NCI-H2227 (cell line): ENCODE measurements at regions not wholly inside any gene's neighbourhood (a gene's known extent, or its start where the extent isn't known, plus 50 kb on each side); places are given as distances from the start of the nearest gene placed in this dataset.
"Not testable (repeated sequence)": the region's sequence is repeated elsewhere in the genome, so short reads cannot be mapped to it uniquely, and the experiment has no call there.

ENCODE experiments used
- DNase-seq: peaks from one replicate; lab custom pipeline; 2025; ENCODE audit not compliant: unreplicated experiment; lab: John Stamatoyannopoulos, UW

- not testable (repeated sequence) for DNase-seq
These were observed 460.7 kb upstream of the PAPPA start for GRCh38 chr9:115692868-115693267.

- no peak for DNase-seq
These were observed 459.6 kb upstream of the PAPPA start for GRCh38 chr9:115694014-115694413.

GRCh38 chr9:115694991-115695390 is 458.6 kb upstream of the PAPPA start:
- DNase-seq = no peak

DNA sequence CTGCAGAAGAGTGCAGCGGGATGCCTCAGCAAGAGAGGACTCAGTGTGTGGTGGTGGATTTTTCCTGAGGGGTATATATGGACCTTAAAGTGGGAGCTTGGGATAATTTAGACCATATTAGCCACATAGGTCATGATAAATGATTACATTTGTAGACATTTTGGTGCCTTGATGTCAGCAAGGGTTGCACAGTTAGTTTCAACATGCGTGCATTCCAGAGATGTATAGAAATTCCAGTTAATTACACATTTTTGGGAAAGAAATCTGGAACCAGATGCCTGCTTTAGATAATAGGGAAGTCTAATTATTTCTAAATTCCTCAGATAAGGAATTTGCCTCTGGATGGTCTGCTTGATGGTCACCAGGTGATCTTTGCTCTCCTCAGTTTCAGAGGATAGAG is 440.6 kb upstream of the PAPPA start:
- DNase-seq = no peak

DNA sequence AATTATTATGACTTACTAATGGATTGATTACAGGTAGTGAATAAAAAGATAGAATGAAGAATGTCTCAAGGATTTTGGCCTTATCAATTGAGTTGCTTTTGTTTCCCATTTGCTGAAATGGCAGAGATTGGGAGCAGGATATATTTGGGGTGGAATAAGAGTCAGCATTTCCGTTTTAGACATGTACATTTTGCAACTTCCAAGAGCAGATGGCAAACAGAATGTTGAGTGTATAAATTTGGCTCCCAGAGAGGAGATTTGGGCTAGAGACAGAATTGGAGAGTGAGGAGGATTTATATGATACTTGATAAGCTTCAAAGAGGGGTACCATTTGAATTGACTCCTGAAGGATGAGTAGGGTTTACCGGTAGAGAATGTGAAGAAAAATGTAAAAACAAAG is 437.9 kb upstream of the PAPPA start:
- DNase-seq = no peak

- DNase-seq = no peak
These were observed 436.3 kb upstream of the PAPPA start for GRCh38 chr9:115717298-115717697.

GRCh38 chr9:115717711-115718173 is 435.8 kb upstream of the PAPPA start:
- DNase-seq = no peak

DNA sequence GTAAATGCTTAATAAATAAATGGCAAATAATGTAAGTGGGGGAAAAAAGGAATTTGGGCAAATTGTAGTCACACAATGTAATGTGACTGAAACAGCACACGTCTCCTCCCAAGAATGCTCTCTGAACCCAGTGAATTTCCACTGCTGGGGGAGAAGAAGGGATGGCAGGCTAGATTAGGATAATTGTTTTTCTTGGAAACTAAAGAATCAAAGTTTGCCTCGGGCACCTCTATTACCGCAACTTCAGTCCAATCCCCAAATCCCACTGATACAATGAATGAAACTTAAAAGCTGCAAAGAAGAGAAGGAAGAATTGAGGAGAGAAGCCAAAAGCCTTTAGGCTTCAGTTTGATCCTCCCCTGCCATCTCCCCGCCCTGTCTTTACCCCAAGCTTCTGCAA is 423.2 kb upstream of the PAPPA start:
- DNase-seq = no peak

GRCh38 chr9:115730845-115731244 is 422.7 kb upstream of the PAPPA start:
- no peak for DNase-seq

- DNase-seq = no peak
These were observed 420.1 kb upstream of the PAPPA start for GRCh38 chr9:115733318-115734110.

DNA sequence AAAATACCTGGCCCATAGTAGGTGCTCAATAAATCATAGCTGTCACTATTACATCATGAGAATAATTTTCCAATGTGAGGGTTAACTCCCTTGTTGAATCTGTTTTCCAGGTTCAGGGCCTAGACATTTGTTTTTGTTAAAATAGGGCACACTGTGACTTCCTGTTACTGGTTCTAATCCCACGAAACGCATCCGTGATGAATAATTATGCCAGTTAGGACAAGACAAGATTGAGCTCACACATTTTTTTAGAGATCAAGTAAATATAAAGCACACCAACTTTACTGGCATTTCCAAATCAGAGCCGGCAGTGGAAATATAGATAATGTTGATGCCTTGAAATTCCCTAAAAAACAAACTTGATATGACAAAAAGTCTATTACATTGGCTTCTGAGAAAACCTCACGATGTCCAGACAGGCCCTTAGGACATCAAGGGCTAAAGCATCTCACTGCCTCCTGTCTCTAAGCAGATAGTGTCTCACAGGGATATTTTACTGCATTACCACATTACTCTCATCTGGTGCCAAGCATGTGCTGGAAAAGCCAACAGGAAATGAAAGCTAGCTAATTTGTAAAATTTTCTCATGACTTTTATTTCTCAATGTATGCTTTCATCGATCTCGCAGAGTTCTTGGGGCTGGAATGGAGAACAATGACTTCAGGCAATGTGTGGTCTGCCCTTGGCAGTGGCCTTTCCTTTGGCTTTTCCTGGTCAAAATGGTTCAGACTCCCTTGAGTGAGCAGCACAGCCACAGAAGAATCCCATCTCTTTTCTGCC is 414.3 kb upstream of the PAPPA start:
- no peak for DNase-seq

GRCh38 chr9:115740986-115741385 is 412.6 kb upstream of the PAPPA start:
- no peak for DNase-seq

GRCh38 chr9:115743709-115744605 is 409.6 kb upstream of the PAPPA start:
- no peak for DNase-seq

DNA sequence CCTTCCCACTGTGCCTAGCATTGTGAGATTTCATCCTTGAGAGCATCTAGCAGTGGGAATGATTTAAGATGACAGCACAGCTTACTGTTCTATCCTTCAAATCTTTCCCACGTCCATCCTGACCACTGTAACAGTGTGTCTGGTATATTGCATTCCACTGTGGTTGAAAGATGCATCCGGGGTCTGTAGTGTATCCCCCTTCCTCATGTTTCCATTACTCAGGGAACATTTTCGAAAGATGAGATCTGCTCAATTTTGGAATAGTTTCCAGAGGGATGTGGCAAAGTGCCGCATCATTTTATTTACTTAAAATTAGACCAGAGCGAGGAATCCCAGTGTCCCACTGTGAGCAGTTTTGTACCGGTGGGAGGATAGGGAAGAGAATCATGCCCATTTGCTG is 407.1 kb upstream of the PAPPA start:
- no peak for DNase-seq

- no peak for DNase-seq
These were observed 405.9 kb upstream of the PAPPA start for GRCh38 chr9:115747731-115748130.

DNA sequence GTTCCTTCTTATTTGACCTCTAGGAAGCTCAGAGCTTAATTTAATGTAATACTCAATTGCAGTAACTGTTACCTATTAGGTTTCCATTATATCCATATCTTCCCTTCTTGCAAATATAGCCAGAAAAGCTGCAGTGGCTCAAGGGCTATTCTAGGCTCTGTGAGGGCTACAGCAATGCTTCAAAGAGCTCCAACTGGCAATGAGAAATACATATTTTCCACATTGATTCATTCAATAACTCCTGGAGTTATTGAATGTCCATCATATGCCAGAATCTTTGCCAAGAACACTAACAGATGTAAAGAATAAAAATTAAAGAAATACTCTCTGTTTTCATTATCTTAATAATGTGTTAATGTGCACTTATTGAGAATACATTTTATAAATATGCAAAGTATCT is 396.9 kb upstream of the PAPPA start:
- DNase-seq = no peak

DNA sequence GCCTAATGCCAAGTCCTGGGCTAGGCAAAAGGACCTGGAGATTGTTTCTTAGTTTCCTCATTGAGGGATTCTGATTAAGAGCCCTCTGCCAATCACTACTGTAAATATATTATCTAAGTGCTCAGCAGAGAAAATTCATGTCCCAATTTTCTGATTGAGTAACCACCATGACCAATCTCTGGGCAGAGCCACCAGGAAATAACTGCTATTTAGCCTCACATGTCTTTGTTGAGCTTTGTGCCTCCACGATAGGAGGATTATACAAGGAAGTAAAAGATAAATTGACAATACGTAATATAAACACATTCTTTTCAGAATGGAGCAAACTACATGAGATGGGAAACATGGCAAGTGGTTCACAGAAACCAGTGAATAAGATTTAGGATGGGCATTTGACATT is 396.1 kb upstream of the PAPPA start:
- DNase-seq = no peak

GRCh38 chr9:115758441-115758840 is 395.1 kb upstream of the PAPPA start:
- DNase-seq = no peak

DNA sequence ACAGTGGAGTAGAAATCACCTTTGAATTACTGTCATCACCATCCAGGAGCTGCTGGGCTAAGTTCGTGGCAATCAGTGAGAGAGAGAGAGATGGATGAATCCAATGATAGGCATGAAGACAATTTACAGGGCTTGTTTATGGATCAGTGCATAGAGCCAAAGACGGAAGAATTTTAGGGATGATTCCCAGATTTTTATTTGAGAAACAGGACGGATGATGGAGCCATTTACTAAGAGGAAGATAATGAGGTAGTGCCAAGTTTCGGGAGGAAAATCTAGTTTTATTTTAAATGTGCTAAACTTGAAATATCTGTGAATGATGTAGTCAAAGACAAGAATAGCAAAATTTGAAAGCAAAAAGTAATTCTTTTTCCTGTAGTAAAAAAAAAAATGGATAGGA is 394.2 kb upstream of the PAPPA start:
- no peak for DNase-seq

DNA sequence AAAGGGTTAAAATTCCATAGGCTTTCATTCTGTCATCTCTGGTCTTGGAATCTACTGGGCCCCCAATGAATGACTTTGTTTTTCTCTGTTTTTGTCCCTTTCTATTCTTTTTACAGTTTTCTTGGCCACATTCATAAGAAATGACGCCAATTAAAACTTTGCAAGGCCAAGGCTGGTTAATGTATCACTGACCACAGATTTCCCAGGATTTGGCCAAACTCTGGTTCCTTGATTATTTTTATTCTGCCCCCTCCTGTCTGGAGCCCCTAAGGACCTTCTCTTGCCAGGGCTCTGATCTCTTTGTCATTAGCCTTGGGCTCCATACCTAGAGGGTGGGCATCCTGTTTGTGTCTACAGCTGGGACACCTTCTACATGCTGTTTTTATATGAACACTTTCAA is 388.9 kb upstream of the PAPPA start:
- no peak for DNase-seq

- no peak for DNase-seq
These were observed 388.5 kb upstream of the PAPPA start for GRCh38 chr9:115765060-115765459.
